Adrenal gland (tissue), 9 donors: ENCODE measurements at regions not wholly inside any gene's neighbourhood (a gene's known extent, or its start where the extent isn't known, plus 50 kb on each side); places are given as distances from the start of the nearest gene placed in this dataset.
A peak's percentile ranks its signal among the peaks of the same experiment; 100 is the strongest.
"Not testable (repeated sequence)": the region's sequence is repeated elsewhere in the genome, so short reads cannot be mapped to it uniquely, and the experiment has no call there.

Experiments used
- DNase-seq, 7 donors: peaks; one replicate each; pipeline ENCODE4 v3.0.0-alpha.2; 2019 to 2020
- H3K27ac ChIP-seq, 5 donors: fragments of 200-600 bp; sonication (generic) in 4 of 5; 1 replicate in 3 of 5; 2 replicates in 2 of 5; pipeline versions ENCODE4 v1.5.1 to v1.8.0; 2016 to 2020; ENCODE audit warnings: mild to moderate bottlenecking in 1 of 5
- H3K27me3 ChIP-seq: fragments of 200-600 bp; 2 replicates; pipeline ENCODE4 v1.8.0; 2021
- H3K36me3 ChIP-seq, 2 donors: fragments of 200-600 bp; replicated peaks in 1 of 2; 1 replicate in 1 of 2; 2 replicates in 1 of 2; pipeline versions ENCODE4 v1.5.1 to v1.8.0; 2018 to 2022
- H3K4me1 ChIP-seq, 2 donors: fragments of 200-600 bp; replicated peaks in 1 of 2; 1 replicate in 1 of 2; 2 replicates in 1 of 2; pipeline versions ENCODE4 v1.5.1 to v1.8.0; 2018 to 2021
- H3K4me3 ChIP-seq, 4 donors: fragments of 200-600 bp; sonication (generic) in 3 of 4; one replicate each; pipeline ENCODE4 v1.5.1; 2016 to 2018
- H3K9me3 ChIP-seq, 3 donors: fragments of 200-600 bp; sonication (generic) in 1 of 3; replicated peaks in 1 of 3; 1 replicate in 2 of 3; 2 replicates in 1 of 3; pipeline versions ENCODE4 v1.5.1 to v1.8.0; 2016 to 2021
- CTCF ChIP-seq, 6 experiments: fragments of 450-650 bp in 4 of 6; fragments of 200-600 bp in 2 of 6; sonication (generic) in 1 of 6; IDR thresholded peaks; 1 replicate in 5 of 6; 2 replicates in 1 of 6; pipeline versions ENCODE4 v1.5.1 to v1.8.0; 2016 to 2021; ENCODE audit warnings: antibody characterized with exemption in 6 of 6, mild to moderate bottlenecking in 2 of 6, moderate library complexity in 1 of 6
- POLR2A ChIP-seq, 2 donors: fragments of 450-650 bp; IDR thresholded peaks; one replicate each; pipeline ENCODE4 v1.6.1; 2017; ENCODE audit warnings: antibody characterized with exemption in 2 of 2, mild to moderate bottlenecking in 2 of 2, moderate library complexity in 1 of 2
- WGBS, 4 donors: extraction: QIAGEN DNeasy Blood & Tissue Kit in 2 of 4; methylation state at CpG; one replicate each; pipeline versions ENCODE4 v1.1.5 to v1.1.7; 2013 to 2017; 5-methylcytosine and 5-hydroxymethylcytosine counted together
- intact Hi-C, 2 donors: fragments of 100-400 bp; cut with DNase I; formaldehyde crosslinking; loops; one replicate each; pipeline versions ENCODE4 v1.14.1 to v1.15.0; 2022 to 2023
- donor health status: healthy with polysubstance abuse.
- donor health status: Bipolar disorder and iron deficiency.
- donor health status: DM: yes; HTN: yes; CAD: no.
- donor health status: DM: no; HTN: no; CAD: no.
- donor health status: DM: no; HTN: no; CAD: no.

GRCh38 chr12:11542599-11542998, 106.9 kb upstream of the ETV6 start:
- Histone ChIP-seq H3K4me1 (peaks cover 0 to 14% of the 10 kb centered on the region in 2 donors), H3K27me3 (no peaks in the 10 kb centered on the region), H3K27ac (no peak overlapping the region), H3K4me3 (no peak overlapping the region), H3K36me3 (no peaks in the 10 kb centered on the region), H3K9me3 (no peaks in the 10 kb centered on the region)
- intact Hi-C loops: no loop called here
- TF ChIP-seq CTCF (IDR thresholded peaks at IDR 0.05): no peak
- WGBS, 4 donors: 72 to 92% (median 87%) methylated on average over 3 of the region's 3 CpGs
- no peak for DNase-seq

DNA sequence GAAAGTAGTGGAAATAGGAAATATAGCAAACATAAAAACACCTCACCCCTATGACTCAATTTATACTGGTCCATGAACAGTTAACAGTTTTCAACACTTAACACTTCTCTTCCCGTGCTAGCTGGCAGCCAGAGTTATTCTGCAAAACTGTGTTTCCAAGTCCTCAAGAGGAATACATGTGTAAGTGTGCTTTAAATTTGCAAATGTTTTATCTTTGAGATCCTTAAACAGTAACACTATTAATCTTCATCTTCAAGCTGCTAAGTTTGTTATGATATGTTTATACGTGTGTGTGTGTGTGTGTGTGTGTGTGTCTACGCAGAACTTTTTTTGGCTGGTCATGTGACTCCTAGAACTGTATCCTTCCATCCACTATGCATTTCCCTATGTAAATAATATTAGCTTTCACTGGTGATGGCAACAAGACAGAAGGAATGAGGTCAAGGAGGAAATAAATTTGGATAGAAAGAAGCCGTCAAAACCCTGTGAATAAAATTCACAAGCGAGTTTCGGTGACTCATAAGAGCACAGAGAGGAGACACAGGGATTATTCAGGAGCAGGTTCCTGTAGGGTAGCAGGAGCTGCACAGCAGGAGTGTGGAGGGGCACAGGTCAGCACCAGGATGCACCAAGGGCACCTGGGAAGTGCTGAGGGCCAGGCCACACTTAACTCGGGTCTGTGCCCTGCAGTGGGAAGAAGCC, 105.9 kb upstream of the ETV6 start:
- no peak for TF ChIP-seq POLR2A (IDR thresholded peaks at IDR 0.05)
- no peak for TF ChIP-seq CTCF (IDR thresholded peaks at IDR 0.05)
- H3K9me3 ChIP-seq: no peaks in the 10 kb centered on the region
- no peaks in the 10 kb centered on the region for H3K27me3 ChIP-seq
- peak in 1 of 7 donors; percentile 8 for DNase-seq
- H3K4me3 ChIP-seq: no peak overlapping the region
- H3K4me1 ChIP-seq: peaks cover 0 to 14% of the 10 kb centered on the region in 2 donors
- no peaks in the 10 kb centered on the region for H3K36me3 ChIP-seq
- H3K27ac ChIP-seq: no peak overlapping the region
- WGBS, 4 donors: 28 to 33% (median 30%) methylated on average over 7 of the region's 7 CpGs
- intact Hi-C loops: no loop called here

- H3K27ac ChIP-seq: no peak overlapping the region
- 61 to 64% (median 63%) methylated on average over 6 of the region's 6 CpGs for WGBS, 4 donors
- intact Hi-C loops: no loop called here
Observed at GRCh38 chr12:11545484-11546330, 103.8 kb upstream of the ETV6 start.

GRCh38 chr12:11546582-11547270, 102.7 kb upstream of the ETV6 start:
- H3K9me3 ChIP-seq, intact Hi-C loops, H3K27me3 ChIP-seq, H3K36me3 ChIP-seq: not testable (repeated sequence)
- WGBS, 4 donors: 32 to 82% (median 78%) methylated on average over 10 to 12 of the region's 14 CpGs
- peak overlapping the region in 1 of 4 donors; percentile 58 for H3K4me3 ChIP-seq
- H3K27ac ChIP-seq: peak overlapping the region in 1 of 5 donors; percentile 20
- H3K4me1 ChIP-seq: peaks cover 0 to 14% of the 10 kb centered on the region in 2 donors
- peak in 1 of 7 donors; percentile 38 for DNase-seq

More at GRCh38 chr12:11545484-11546330, 103.8 kb upstream of the ETV6 start:
- TF ChIP-seq CTCF (IDR thresholded peaks at IDR 0.05): no peak
- TF ChIP-seq POLR2A (IDR thresholded peaks at IDR 0.05): no peak
- Histone ChIP-seq H3K27me3 (no peaks in the 10 kb centered on the region), H3K9me3 (no peaks in the 10 kb centered on the region), H3K36me3 (no peaks in the 10 kb centered on the region), H3K4me3 (no peak overlapping the region), H3K4me1 (peaks cover 0 to 14% of the 10 kb centered on the region in 2 donors)
- DNase-seq: no peak

- intact Hi-C loops: not testable (repeated sequence)
Observed at GRCh38 chr12:11547271-11547646, 102.2 kb upstream of the ETV6 start.

More at GRCh38 chr12:11547271-11547646, 102.2 kb upstream of the ETV6 start:
- H3K36me3 ChIP-seq, H3K9me3 ChIP-seq, H3K27me3 ChIP-seq, DNase-seq: not testable (repeated sequence)
- Histone ChIP-seq H3K4me1 (peaks cover 0 to 14% of the 10 kb centered on the region in 2 donors), H3K4me3 (peak overlapping the region in 1 of 4 donors; percentile 58), H3K27ac (peak overlapping the region in 1 of 5 donors; percentile 20)
- WGBS, 4 donors: 64 to 100% (median 94%) methylated on average over 2 to 31 of the region's 31 CpGs
